Loucy (cell line): ENCODE measurements at regions not wholly inside any gene's neighbourhood (a gene's known extent, or its start where the extent isn't known, plus 50 kb on each side); places are given as distances from the start of the nearest gene placed in this dataset.

Source experiments
- CTCF ChIP-seq: fragments of 200-600 bp; sonication (generic); conservative IDR thresholded peaks from 2 replicates; pipeline ENCODE4 v1.5.1; 2014; ENCODE audit warnings: mild to moderate bottlenecking, antibody characterized with exemption, low read length
- EZH2phosphoT487 ChIP-seq: fragments of 200-600 bp; IDR thresholded peaks from 2 replicates; pipeline ENCODE4 v1.6.1; 2018; ENCODE audit warnings: antibody characterized with exemption, mild to moderate bottlenecking, moderate library complexity, borderline replicate concordance

- TF ChIP-seq CTCF = no peak
- no peak for TF ChIP-seq EZH2phosphoT487
These were observed 239.3 kb upstream of the MYT1L start for GRCh38 chr2:2570360-2570759.
